Osteocyte (in vitro differentiated cells): ENCODE measurements at regions not wholly inside any gene's neighbourhood (a gene's known extent, or its start where the extent isn't known, plus 50 kb on each side); places are given as distances from the start of the nearest gene placed in this dataset.

Experiments
- DNase-seq: peaks from one replicate; pipeline ENCODE4 v3.0.0; 2021; ENCODE audit warnings: mixed read lengths; ENCODE audit not compliant: unreplicated experiment; ENCODE audit errors: extremely low spot score
- H3K27ac Mint-ChIP-seq: one replicate; pipeline ENCODE4 v1.8.0; 2021; ENCODE audit warnings: mild to moderate bottlenecking, mixed read lengths; ENCODE audit not compliant: unreplicated experiment
- H3K27me3 Mint-ChIP-seq: one replicate; pipeline ENCODE4 v1.8.0; 2021; ENCODE audit warnings: mixed read lengths; ENCODE audit not compliant: unreplicated experiment
- H3K36me3 Mint-ChIP-seq: one replicate; pipeline ENCODE4 v1.8.0; 2021; ENCODE audit warnings: mixed read lengths; ENCODE audit not compliant: unreplicated experiment
- H3K4me1 Mint-ChIP-seq: one replicate; pipeline ENCODE4 v1.8.0; 2021; ENCODE audit warnings: mixed read lengths; ENCODE audit not compliant: unreplicated experiment
- H3K4me3 Mint-ChIP-seq: one replicate; pipeline ENCODE4 v1.8.0; 2021; ENCODE audit warnings: mild to moderate bottlenecking, moderate library complexity, mixed read lengths; ENCODE audit not compliant: unreplicated experiment
- H3K9me3 Mint-ChIP-seq: one replicate; pipeline ENCODE4 v1.8.0; 2021; ENCODE audit warnings: mixed read lengths; ENCODE audit not compliant: unreplicated experiment
- TF ChIP-seq, protein P1 (sequence below): fragments of 200-600 bp; sonication (generic); IDR thresholded peaks from 2 replicates; pipeline ENCODE4 v1.5.0; 2021; ENCODE audit warnings: antibody characterized with exemption, mild to moderate bottlenecking, moderate library complexity

DNA sequence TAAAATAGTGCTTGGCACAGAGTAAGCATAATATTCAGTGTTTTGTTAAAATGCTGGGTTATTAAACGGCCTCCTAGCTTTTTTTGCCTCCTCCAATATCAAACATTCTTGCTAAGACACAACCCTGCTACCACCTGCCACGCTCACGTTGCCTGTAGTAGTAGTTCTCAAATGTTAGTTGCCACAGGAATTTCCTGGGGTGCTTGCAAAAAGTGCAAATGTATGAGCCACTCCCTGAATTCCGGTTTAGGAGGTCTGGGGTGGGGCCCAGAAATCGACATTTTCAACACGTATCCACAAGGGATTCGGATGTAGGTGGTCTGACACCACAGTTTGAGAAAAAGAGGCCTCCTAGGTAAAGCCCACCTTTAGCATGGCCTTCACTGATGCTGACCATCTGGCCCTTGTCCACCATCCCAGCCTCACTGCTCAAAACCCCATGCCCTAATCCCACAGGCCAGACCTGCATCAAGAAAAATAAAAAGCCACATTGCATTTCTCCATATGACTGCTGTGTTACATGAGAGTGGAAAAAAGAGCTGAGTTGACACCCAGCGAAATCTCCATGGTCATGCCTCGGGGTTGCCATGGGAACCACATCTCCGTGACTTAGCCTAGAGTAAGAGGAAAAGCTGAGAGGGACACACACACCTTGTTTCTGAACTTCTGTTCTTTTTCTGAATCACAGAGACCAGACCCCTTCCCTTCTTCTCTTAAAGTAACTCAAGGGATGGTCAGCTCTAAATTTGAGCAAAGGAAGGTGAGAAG, 116.4 kb upstream of the HES1 start:
- Mint-ChIP-seq H3K4me3 (no peak overlapping the region), H3K36me3 (no peaks in the 10 kb centered on the region), H3K4me1 (peaks cover 7% of the 10 kb centered on the region), H3K27ac (no peak overlapping the region), H3K27me3 (peaks cover 44% of the 10 kb centered on the region), H3K9me3 (no peaks in the 10 kb centered on the region)
- DNase-seq: no peak
- TF ChIP-seq, protein P1, sequence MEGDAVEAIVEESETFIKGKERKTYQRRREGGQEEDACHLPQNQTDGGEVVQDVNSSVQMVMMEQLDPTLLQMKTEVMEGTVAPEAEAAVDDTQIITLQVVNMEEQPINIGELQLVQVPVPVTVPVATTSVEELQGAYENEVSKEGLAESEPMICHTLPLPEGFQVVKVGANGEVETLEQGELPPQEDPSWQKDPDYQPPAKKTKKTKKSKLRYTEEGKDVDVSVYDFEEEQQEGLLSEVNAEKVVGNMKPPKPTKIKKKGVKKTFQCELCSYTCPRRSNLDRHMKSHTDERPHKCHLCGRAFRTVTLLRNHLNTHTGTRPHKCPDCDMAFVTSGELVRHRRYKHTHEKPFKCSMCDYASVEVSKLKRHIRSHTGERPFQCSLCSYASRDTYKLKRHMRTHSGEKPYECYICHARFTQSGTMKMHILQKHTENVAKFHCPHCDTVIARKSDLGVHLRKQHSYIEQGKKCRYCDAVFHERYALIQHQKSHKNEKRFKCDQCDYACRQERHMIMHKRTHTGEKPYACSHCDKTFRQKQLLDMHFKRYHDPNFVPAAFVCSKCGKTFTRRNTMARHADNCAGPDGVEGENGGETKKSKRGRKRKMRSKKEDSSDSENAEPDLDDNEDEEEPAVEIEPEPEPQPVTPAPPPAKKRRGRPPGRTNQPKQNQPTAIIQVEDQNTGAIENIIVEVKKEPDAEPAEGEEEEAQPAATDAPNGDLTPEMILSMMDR: no peak

DNA sequence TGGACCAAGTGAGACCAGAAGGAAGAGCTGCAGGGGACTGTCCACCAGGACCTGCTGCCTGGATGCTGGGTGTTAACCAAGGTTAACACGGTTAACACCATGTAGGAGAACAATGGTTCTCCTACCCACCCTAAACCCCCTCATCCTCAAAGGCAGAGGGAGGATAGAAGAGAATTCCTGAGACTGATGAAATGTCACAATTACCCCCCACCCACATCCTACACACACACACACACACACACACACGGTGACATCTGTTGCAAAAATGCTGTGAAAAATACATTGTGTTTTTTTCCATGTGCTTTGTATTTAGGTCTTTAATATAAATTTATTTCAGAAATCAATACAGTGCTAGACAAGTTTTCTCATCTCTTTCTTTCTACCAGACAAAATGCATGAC, 113.9 kb upstream of the HES1 start:
- Mint-ChIP-seq H3K27me3 (peaks cover 55% of the 10 kb centered on the region), H3K27ac (no peak overlapping the region), H3K4me1 (peaks cover 7% of the 10 kb centered on the region), H3K4me3 (no peak overlapping the region), H3K9me3 (no peaks in the 10 kb centered on the region), H3K36me3 (no peaks in the 10 kb centered on the region)
- TF ChIP-seq, protein P1: no peak
- no peak for DNase-seq

DNA sequence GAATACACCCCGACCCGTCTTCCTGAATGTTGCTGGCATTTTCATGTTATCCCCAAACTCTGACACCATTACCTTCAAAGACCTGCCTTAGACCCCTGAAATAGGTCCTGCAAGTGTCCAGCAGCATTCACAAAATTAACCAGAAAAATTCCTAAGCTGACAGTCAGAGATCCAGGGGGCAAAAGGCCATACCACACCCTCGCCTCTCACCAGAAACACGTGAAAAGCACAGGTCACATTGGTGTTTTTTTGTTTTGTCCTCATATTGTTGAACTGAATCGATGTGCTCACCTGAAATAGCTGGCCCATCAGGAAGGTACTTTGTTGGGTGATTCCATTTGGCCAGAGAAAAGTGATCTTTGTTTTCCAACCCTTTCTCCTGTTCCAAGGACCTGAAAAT, 113.1 kb upstream of the HES1 start:
- TF ChIP-seq, protein P1: no peak
- no peaks in the 10 kb centered on the region for H3K9me3 Mint-ChIP-seq
- DNase-seq: no peak
- H3K4me3 Mint-ChIP-seq: no peak overlapping the region
- peaks cover 61% of the 10 kb centered on the region for H3K27me3 Mint-ChIP-seq
- no peaks in the 10 kb centered on the region for H3K36me3 Mint-ChIP-seq
- peaks cover 7% of the 10 kb centered on the region for H3K4me1 Mint-ChIP-seq
- no peak overlapping the region for H3K27ac Mint-ChIP-seq

DNA sequence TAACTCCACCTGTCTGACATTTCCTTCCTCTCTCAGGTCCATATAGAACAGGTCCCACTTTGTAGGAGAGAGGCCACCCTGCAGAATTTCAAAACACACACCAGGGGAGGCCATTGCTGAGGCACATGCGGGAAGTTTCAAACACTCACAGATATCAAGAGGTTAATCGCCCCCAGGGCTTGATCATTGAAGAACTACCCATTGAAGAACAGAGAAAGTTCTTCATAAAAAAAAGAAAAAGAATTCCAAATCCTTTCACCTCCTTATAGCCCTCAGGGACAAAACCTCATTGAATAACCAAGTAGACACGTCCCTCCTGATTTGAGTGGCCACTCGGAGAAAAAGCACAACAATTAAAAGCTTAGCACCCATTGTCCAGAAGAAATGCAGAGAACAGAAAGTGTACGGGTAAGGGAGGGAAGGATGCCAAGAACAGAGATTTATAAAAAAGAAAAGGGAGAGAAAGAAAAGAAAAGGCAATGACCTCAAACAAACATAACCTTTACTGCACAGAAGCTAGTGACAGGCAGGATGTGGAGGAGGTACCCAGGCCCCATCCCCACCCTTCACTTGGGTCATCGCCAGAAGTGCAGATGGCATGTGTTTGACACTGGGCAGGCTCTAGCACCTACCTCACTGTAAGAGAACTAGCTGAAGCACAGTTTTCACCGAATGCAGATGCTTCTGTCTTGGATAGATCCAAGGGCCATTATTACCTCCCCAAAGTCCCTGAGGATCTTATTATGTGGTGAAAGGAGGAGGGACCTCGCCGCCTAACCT, 112.3 kb upstream of the HES1 start:
- H3K27me3 Mint-ChIP-seq: peaks cover 63% of the 10 kb centered on the region
- TF ChIP-seq, protein P1: no peak
- DNase-seq: no peak
- H3K9me3 Mint-ChIP-seq: no peaks in the 10 kb centered on the region
- H3K27ac Mint-ChIP-seq: no peak overlapping the region
- no peaks in the 10 kb centered on the region for H3K36me3 Mint-ChIP-seq
- no peak overlapping the region for H3K4me3 Mint-ChIP-seq
- peaks cover 7% of the 10 kb centered on the region for H3K4me1 Mint-ChIP-seq

DNA sequence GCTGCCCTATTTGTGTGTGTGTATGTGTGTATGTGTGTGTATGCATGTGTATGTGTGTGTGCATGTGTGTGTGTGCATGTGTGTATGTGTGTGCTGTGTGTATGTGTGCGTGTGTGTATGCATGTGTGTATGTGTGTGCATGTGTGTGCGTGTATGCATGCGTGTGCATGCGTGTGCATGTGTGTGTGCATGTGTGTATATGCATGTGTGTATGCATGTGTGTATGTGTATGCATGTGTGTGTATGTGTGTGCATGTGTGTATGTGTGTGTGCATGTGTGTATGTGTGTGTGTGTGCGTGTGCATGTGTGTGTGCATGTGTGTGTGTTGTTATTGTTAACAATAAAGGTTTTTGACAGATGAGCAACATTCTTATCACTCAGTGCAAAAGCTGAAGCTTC, 110.8 kb upstream of the HES1 start:
- Mint-ChIP-seq H3K4me1 (peaks cover 7% of the 10 kb centered on the region), H3K4me3 (no peak overlapping the region), H3K27ac (no peak overlapping the region), H3K36me3 (no peaks in the 10 kb centered on the region), H3K9me3 (no peaks in the 10 kb centered on the region), H3K27me3 (peaks cover 69% of the 10 kb centered on the region)
- TF ChIP-seq, protein P1: no peak
- no peak for DNase-seq
